IPS DF 6.9 (cell line): ENCODE measurements at regions not wholly inside any gene's neighbourhood (a gene's known extent, or its start where the extent isn't known, plus 50 kb on each side); places are given as distances from the start of the nearest gene placed in this dataset.

ENCODE experiments used
- DNase-seq: peaks from one replicate; pipeline ENCODE4 v3.0.0-alpha.2; 2013; ENCODE audit warnings: low read depth, low spot score
- H3K27ac ChIP-seq: one replicate; pipeline ENCODE4 v1.5.1; 2013; ENCODE audit warnings: low read length, control low read depth
- H3K27me3 ChIP-seq: 2 replicates; pipeline ENCODE4 v1.6.1; 2013; ENCODE audit warnings: mild to moderate bottlenecking, low read length; ENCODE audit not compliant: control insufficient read depth, insufficient read depth
- H3K36me3 ChIP-seq: 2 replicates; pipeline ENCODE4 v1.6.1; 2013; ENCODE audit warnings: low read length; ENCODE audit not compliant: control insufficient read depth, insufficient read depth
- H3K4me1 ChIP-seq: 2 replicates; pipeline ENCODE4 v1.6.1; 2013; ENCODE audit warnings: low read length; ENCODE audit not compliant: control insufficient read depth, insufficient read depth
- H3K4me3 ChIP-seq: 2 replicates; pipeline ENCODE4 v1.5.1; 2013; ENCODE audit warnings: mild to moderate bottlenecking, low read length
- H3K9me3 ChIP-seq: 2 replicates; pipeline ENCODE4 v1.6.1; 2013; ENCODE audit warnings: low read length, inconsistent platforms; ENCODE audit not compliant: control insufficient read depth, insufficient read depth
- WGBS: extraction: QIAGEN DNeasy Blood & Tissue Kit; methylation state at CpG from one replicate; pipeline ENCODE4 v1.1.7; 2013; ENCODE audit warnings: mixed read lengths, missing lambda C conversion rate; ENCODE audit not compliant: insufficient read length, insufficient coverage; 5-methylcytosine and 5-hydroxymethylcytosine counted together

DNA sequence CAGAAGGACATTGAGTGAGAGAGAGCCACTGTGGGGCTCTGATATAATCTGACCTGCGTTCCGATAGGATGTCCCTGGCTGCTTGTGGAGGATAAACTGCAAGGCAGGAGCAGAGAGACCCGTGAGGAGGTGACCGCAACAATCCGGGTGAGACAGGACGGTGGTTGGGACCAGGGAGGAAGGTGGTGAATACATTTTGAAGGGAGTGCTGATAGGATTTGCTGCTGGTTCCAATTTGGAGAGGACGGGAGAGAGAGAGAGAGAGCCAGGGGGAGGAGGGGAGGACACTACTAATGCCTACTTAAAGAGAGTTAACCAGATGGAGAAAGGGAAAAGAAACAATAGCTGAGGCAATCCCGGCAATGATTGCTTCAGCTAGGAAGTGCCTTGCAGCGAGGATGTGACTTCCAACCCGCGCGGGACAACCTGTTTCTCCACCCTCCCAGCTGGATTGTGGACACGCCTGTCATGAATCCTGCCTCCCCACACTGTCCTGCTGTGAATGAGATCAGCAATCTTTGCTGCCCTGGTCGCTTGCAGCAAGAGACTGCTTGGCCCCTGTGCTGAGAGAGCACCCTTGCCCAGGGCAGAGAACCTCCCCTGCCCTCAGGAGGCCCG lies 199.0 kb upstream of the KCNG1 start:
- H3K9me3 ChIP-seq = peaks cover 1% of the 10 kb centered on the region
- no peak overlapping the region for H3K27ac ChIP-seq
- no CpG with 5 or more reads among the region's 15 CpGs for WGBS
- peak; percentile 27 for DNase-seq
- peak overlapping the region; percentile 8; the same call in 1 of the 2 replicates for H3K4me3 ChIP-seq
- H3K36me3 ChIP-seq = no peaks in the 10 kb centered on the region
- H3K4me1 ChIP-seq = no peaks in the 10 kb centered on the region; the same call in 1 of the 2 replicates
- H3K27me3 ChIP-seq = no peaks in the 10 kb centered on the region

DNA sequence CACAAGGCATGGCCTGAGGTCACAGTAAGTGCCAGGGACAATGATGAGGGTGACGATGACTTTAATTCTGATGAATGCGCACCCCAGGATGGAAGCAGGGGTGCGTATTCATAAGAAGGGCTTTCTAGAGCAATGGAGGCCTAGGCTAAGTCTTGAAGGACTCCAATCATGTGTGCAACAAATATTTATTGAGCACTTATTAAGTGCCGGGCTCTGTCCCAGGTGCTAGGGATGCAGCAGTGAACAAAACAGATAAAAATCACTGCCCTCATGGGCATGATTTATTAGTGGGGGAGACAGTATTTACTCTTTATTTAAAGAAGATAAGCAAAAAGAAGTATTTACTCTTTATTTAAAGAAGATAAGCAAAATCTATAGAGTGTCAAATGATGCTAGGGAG lies 198.2 kb upstream of the KCNG1 start:
- Histone ChIP-seq H3K27ac (no peak overlapping the region), H3K36me3 (no peaks in the 10 kb centered on the region), H3K4me1 (no peaks in the 10 kb centered on the region; the same call in 1 of the 2 replicates), H3K4me3 (no peak overlapping the region), H3K9me3 (peaks cover 1% of the 10 kb centered on the region), H3K27me3 (no peaks in the 10 kb centered on the region)
- WGBS = no CpG with 5 or more reads among the region's 4 CpGs
- DNase-seq = no peak

DNA sequence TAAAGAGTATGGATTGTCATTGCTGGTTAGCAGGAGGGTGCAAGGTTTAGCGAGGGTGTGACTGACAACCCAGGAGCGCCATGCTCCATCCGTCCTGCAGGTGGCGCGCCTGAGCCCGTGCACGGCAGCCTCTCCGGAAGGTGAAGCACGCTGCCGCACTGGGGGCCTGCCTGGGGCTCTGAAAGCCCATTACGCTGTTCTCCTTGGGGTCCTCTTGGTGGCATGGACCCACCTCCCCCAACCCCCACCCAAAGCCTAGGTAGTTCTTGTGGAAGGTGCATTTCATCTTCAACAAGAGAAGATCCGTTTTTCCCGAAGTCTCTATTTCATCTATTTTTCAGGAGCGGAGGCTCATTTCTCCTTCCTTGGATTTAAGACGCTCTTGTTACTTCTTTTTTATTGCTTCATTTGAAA lies 197.4 kb upstream of the KCNG1 start:
- DNase-seq = peak; percentile 47
- Histone ChIP-seq H3K36me3 (no peaks in the 10 kb centered on the region), H3K27me3 (no peaks in the 10 kb centered on the region), H3K9me3 (peaks cover 1% of the 10 kb centered on the region), H3K27ac (no peak overlapping the region), H3K4me1 (no peaks in the 10 kb centered on the region; the same call in 1 of the 2 replicates), H3K4me3 (no peak overlapping the region)
- no CpG with 5 or more reads among the region's 15 CpGs for WGBS

DNA sequence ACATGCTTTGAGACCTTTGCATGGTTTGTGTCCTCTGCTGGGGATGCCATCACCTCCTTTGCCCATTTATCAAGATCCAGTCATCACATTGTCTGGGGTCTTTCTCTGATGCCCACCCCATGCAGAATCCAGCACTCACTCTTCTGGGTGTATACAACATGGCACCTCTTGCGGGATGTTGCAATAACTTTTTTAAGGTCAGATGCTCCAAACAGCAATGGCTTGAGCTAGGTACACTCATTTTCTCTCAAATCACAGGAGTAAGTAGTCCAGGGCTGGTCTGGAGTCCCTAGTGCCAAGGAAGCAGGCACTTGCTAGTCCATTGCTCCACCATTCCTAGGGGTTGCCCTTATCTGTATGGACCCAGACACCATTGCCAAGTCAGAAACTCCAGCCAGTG lies 196.6 kb upstream of the KCNG1 start:
- H3K9me3 ChIP-seq = peaks cover 1% of the 10 kb centered on the region; the same call in 1 of the 2 replicates
- no peaks in the 10 kb centered on the region for H3K36me3 ChIP-seq
- no peak for DNase-seq
- H3K27me3 ChIP-seq = no peaks in the 10 kb centered on the region
- H3K27ac ChIP-seq = no peak overlapping the region
- no peak overlapping the region for H3K4me3 ChIP-seq
- no peaks in the 10 kb centered on the region; the same call in 1 of the 2 replicates for H3K4me1 ChIP-seq
- WGBS = no CpG with 5 or more reads among the region's 1 CpG

DNA sequence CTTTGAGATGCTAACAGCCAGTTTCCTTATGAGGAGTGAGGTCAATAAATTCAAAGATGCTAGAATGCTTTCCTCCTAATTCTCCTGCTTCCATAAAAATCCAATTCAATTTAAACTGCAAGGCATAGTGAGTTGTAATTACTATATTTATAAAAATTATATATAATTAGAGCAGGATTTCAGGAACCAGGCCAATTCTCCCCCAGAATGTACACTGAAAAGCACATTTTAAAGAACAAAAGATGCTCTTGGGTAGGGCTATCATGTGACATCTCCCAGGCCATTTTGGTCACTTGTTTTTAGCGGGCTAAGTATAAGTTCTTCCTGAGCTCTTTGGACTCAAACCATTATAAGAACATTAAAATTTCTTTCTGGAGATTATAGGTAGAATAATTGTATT lies 195.7 kb upstream of the KCNG1 start:
- H3K27me3 ChIP-seq = no peaks in the 10 kb centered on the region
- no CpG with 5 or more reads among the region's 1 CpG for WGBS
- DNase-seq = no peak
- no peak overlapping the region for H3K4me3 ChIP-seq
- H3K27ac ChIP-seq = no peak overlapping the region
- no peaks in the 10 kb centered on the region for H3K36me3 ChIP-seq
- H3K4me1 ChIP-seq = no peaks in the 10 kb centered on the region; the same call in 1 of the 2 replicates
- H3K9me3 ChIP-seq = peaks cover 1% of the 10 kb centered on the region; the same call in 1 of the 2 replicates

DNA sequence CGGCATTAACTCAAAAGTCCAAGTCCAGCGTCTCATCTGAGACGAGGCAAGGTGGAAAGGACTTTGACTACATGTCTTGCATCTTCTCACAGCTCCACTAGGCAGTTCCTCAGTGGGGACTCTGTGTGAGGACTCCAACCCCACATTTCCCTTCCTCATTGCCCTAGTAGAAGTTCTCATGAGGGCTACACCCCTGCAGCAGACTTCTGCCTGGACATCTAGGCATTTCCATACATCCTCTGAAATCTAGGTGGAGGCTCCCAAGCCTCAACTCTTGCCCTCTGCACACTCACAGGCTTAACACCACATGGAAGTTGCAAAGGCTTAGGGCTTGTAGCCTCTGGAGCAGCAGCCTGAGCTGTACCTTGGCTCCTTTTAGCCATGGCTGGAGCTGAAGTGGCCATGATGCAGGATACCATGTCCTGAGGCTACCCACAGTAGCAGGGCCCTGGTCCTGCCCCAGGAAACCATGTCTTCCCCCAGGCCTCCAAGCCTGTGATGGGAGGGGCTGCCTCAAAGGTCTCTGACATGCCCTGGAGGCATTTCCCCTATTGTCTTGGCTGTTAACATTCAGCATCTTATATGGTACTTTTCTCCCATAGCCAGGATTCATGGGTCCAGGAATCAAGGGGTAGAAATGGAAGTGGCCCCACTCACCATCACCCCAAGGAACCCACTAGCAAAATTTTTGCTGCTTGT lies 194.6 kb upstream of the KCNG1 start:
- Histone ChIP-seq H3K27me3 (no peaks in the 10 kb centered on the region), H3K4me1 (no peaks in the 10 kb centered on the region), H3K27ac (no peak overlapping the region), H3K36me3 (no peaks in the 10 kb centered on the region), H3K9me3 (peaks cover 1% of the 10 kb centered on the region; the same call in 1 of the 2 replicates), H3K4me3 (no peak overlapping the region)
- WGBS = no CpG with 5 or more reads among the region's 3 CpGs
- no peak for DNase-seq

DNA sequence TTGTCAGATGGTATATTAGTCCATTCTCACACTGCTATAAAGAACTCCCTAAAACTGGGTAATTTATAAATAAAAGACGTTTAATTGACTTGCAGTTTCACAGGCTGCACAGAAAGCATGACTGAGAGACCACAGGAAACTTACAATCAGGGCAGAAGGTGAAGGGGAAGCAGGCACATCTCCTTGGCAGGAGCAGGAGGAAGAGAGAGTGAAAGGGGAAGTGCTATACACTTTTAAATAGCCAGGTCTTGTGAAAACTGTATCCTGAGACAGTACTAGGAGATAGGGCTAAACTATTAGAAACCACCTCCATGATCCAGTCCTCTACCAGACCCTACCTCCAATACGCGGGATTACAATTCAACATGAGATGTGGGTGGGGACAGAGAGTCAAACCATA lies 193.9 kb upstream of the KCNG1 start:
- Histone ChIP-seq H3K4me3 (no peak overlapping the region), H3K9me3 (peaks cover 1% of the 10 kb centered on the region; the same call in 1 of the 2 replicates), H3K27ac (no peak overlapping the region), H3K36me3 (no peaks in the 10 kb centered on the region), H3K4me1 (no peaks in the 10 kb centered on the region), H3K27me3 (no peaks in the 10 kb centered on the region)
- no peak for DNase-seq
- no CpG with 5 or more reads among the region's 3 CpGs for WGBS

DNA sequence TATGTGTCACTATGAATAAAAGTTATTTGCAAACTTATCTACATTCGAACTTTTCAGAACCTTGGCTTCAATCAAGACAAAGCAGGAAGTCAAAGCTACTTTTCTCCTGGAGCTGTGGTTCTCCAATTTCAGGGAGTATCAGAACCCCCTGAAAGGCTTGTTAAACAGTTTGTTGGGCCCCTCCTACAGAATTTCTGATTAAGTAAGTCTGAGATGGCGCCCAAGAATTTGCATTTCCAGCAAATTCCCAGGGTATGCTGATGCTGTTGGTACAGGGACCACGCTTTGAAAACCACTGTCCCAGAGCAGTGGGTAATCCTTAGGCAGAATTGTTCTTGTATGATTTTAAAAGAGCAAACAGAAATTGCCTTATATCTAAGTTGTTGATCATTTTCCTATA lies 189.9 kb upstream of the KCNG1 start:
- Histone ChIP-seq H3K4me3 (no peak overlapping the region), H3K36me3 (no peaks in the 10 kb centered on the region), H3K4me1 (no peaks in the 10 kb centered on the region), H3K27me3 (no peaks in the 10 kb centered on the region), H3K9me3 (peaks cover 1% of the 10 kb centered on the region; the same call in 1 of the 2 replicates), H3K27ac (no peak overlapping the region)
- no CpG with 5 or more reads among the region's 3 CpGs for WGBS
- no peak for DNase-seq

DNA sequence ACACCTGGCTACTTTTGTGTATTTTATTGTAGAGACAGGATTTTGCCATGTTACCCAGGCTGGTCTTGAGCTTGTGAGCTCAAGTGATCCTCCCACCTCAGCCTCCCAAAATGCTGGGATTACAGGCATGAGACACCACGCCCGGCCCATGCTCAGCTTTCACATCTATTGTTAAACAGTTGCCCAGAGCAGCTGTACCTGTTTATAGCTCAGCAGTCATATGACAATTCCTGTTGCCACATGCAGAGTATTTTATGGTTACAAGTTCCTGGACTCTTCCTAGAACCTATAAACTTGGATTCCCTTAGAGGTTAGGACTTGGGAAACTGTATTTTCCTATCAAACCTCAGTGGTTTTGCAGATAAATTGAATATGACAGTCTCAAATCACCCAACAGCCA lies 188.3 kb upstream of the KCNG1 start:
- Histone ChIP-seq H3K36me3 (no peaks in the 10 kb centered on the region), H3K4me3 (no peak overlapping the region), H3K27me3 (no peaks in the 10 kb centered on the region), H3K4me1 (no peaks in the 10 kb centered on the region), H3K9me3 (no peaks in the 10 kb centered on the region), H3K27ac (no peak overlapping the region)
- no CpG with 5 or more reads among the region's 2 CpGs for WGBS
- no peak for DNase-seq

DNA sequence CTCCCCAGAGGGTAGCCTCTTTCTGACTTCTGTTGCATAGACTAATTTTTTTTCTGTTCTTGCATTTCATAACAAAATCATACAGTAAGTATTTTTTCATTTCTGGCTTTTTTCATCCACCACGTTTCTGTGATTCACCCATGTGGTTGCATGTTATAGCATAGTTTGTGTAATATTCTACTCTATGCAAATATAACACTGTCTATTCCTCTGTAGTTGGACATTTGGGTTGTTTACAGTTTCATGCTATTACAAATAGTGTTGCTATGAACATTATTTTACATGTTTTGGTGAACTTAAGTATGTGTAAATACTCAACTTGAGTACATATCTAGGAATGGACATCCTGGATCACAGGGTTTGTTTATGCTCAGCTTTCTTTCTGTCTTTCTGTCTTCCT lies 187.2 kb upstream of the KCNG1 start:
- Histone ChIP-seq H3K27me3 (no peaks in the 10 kb centered on the region), H3K36me3 (no peaks in the 10 kb centered on the region), H3K9me3 (no peaks in the 10 kb centered on the region), H3K27ac (no peak overlapping the region), H3K4me3 (no peak overlapping the region), H3K4me1 (no peaks in the 10 kb centered on the region)
- no peak for DNase-seq
- no CpG with 5 or more reads among the region's 1 CpG for WGBS
